ENCODE measurements at regions not wholly inside any gene's neighbourhood (a gene's known extent, or its start where the extent isn't known, plus 50 kb on each side); places are given as distances from the start of the nearest gene placed in this dataset.

- no peak for TF ChIP-seq CTCF (IDR thresholded peaks at IDR 0.05)
- no peak for TF ChIP-seq POLR2AphosphoS5 (IDR thresholded peaks at IDR 0.05)
Observed at GRCh38 chr7:91656541-91657482, 223.7 kb downstream of the MTERF1 start.
